ENCODE measurements at regions not wholly inside any gene's neighbourhood (a gene's known extent, or its start where the extent isn't known, plus 50 kb on each side); places are given as distances from the start of the nearest gene placed in this dataset.

- no peak overlapping the region for H3K9ac ChIP-seq (ENCODE audit: control insufficient read depth, extremely low read depth, insufficient read depth, low read length)
- H3K9me3 ChIP-seq (ENCODE audit: control insufficient read depth, low read depth, low read length) = no peaks in the 10 kb centered on the region
- dilution Hi-C loops (cut with MboI; ENCODE audit: extremely low pct_ligation_motif_present, low sequenced_read_pairs) = no loop called here
- H3K27ac ChIP-seq (ENCODE audit: control insufficient read depth, insufficient read depth, low read length) = no peak overlapping the region
- H3K79me2 ChIP-seq (ENCODE audit: control insufficient read depth, insufficient read depth, low read length) = no peaks in the 10 kb centered on the region
- no peaks in the 10 kb centered on the region for H3K36me3 ChIP-seq (ENCODE audit: control insufficient read depth in 2 of 2, extremely low read depth in 1 of 2, insufficient read depth in 2 of 2, low read length in 2 of 2)
- TF ChIP-seq EZH2 (IDR thresholded peaks at IDR 0.05; ENCODE audit: low read length) (no peak), CTCF (optimal IDR thresholded peaks at IDR 0.05 in 1 of 3, IDR thresholded peaks at IDR 0.05 in 1 of 3, conservative IDR thresholded peaks at IDR 0.05 in 1 of 3; ENCODE audit: extremely low read depth in 1 of 3, insufficient read depth in 2 of 3, low read length in 3 of 3) (no peak)
- H3K4me1 ChIP-seq (ENCODE audit: control insufficient read depth, extremely low read depth, insufficient read depth, low read length) = no peaks in the 10 kb centered on the region
- H2AFZ ChIP-seq (ENCODE audit: control insufficient read depth, low read length) = no peak overlapping the region
- H3K9me1 ChIP-seq (ENCODE audit: control insufficient read depth, extremely low read depth, insufficient read depth, low read length) = no peaks in the 10 kb centered on the region
- H3K4me3 ChIP-seq (ENCODE audit: control insufficient read depth in 2 of 3, extremely low read depth in 1 of 3, insufficient read depth in 2 of 3, low read depth in 1 of 3, low read length in 3 of 3) = no peak overlapping the region
- DNase-seq (ENCODE audit: low read depth, low spot score) (no peak), FAIRE-seq (no peak)
- no peaks in the 10 kb centered on the region for H3K27me3 ChIP-seq (ENCODE audit: control insufficient read depth, extremely low read depth, insufficient read depth, low read length)
- H4K20me1 ChIP-seq (ENCODE audit: control insufficient read depth, extremely low read depth, insufficient read depth, low read length) = no peaks in the 10 kb centered on the region
- no peak overlapping the region for H3K4me2 ChIP-seq (ENCODE audit: control insufficient read depth, extremely low read depth, insufficient read depth, low read depth, low read length)
Observed at GRCh38 chr5:164650427-164650826, 1145.0 kb downstream of the MAT2B start.

- no peak overlapping the region for H3K27ac ChIP-seq (ENCODE audit: control insufficient read depth, insufficient read depth, low read length)
- H3K9me3 ChIP-seq (ENCODE audit: control insufficient read depth, low read depth, low read length) = no peaks in the 10 kb centered on the region
- FAIRE-seq (no peak), DNase-seq (ENCODE audit: low read depth, low spot score) (no peak)
- no peak overlapping the region for H3K9ac ChIP-seq (ENCODE audit: control insufficient read depth, extremely low read depth, insufficient read depth, low read length)
- TF ChIP-seq CTCF (optimal IDR thresholded peaks at IDR 0.05 in 1 of 3, IDR thresholded peaks at IDR 0.05 in 1 of 3, conservative IDR thresholded peaks at IDR 0.05 in 1 of 3; ENCODE audit: extremely low read depth in 1 of 3, insufficient read depth in 2 of 3, low read length in 3 of 3) (no peak), EZH2 (IDR thresholded peaks at IDR 0.05; ENCODE audit: low read length) (no peak)
- H2AFZ ChIP-seq (ENCODE audit: control insufficient read depth, low read length) = no peak overlapping the region
- H3K79me2 ChIP-seq (ENCODE audit: control insufficient read depth, insufficient read depth, low read length) = no peaks in the 10 kb centered on the region
- no peaks in the 10 kb centered on the region for H3K4me1 ChIP-seq (ENCODE audit: control insufficient read depth, extremely low read depth, insufficient read depth, low read length)
- no peak overlapping the region for H3K4me2 ChIP-seq (ENCODE audit: control insufficient read depth, extremely low read depth, insufficient read depth, low read depth, low read length)
- no peaks in the 10 kb centered on the region for H3K27me3 ChIP-seq (ENCODE audit: control insufficient read depth, extremely low read depth, insufficient read depth, low read length)
- no peaks in the 10 kb centered on the region for H3K36me3 ChIP-seq (ENCODE audit: control insufficient read depth in 2 of 2, extremely low read depth in 1 of 2, insufficient read depth in 2 of 2, low read length in 2 of 2)
- H4K20me1 ChIP-seq (ENCODE audit: control insufficient read depth, extremely low read depth, insufficient read depth, low read length) = no peaks in the 10 kb centered on the region
- H3K4me3 ChIP-seq (ENCODE audit: control insufficient read depth in 2 of 3, extremely low read depth in 1 of 3, insufficient read depth in 2 of 3, low read depth in 1 of 3, low read length in 3 of 3) = no peak overlapping the region
- dilution Hi-C loops (cut with MboI; ENCODE audit: extremely low pct_ligation_motif_present, low sequenced_read_pairs) = no loop called here
- H3K9me1 ChIP-seq (ENCODE audit: control insufficient read depth, extremely low read depth, insufficient read depth, low read length) = no peaks in the 10 kb centered on the region
Observed at GRCh38 chr5:164651546-164652275, 1146.3 kb downstream of the MAT2B start.

Measured in keratinocyte (primary cell).